Heart left ventricle (tissue), 13 donors: ENCODE measurements at regions not wholly inside any gene's neighbourhood (a gene's known extent, or its start where the extent isn't known, plus 50 kb on each side); places are given as distances from the start of the nearest gene placed in this dataset.

Source experiments
- POLR2A ChIP-seq, 2 donors: fragments of 450-650 bp; IDR thresholded peaks; one replicate each; pipeline ENCODE4 v1.6.1; 2017; ENCODE audit warnings: antibody characterized with exemption in 2 of 2, mild to moderate bottlenecking in 2 of 2, moderate library complexity in 2 of 2
- TF ChIP-seq, protein P1 (sequence below), 12 donors: fragments of 200-600 bp; sonication (generic) in 4 of 12; IDR thresholded peaks; one replicate each; pipeline versions ENCODE4 v1.5.0 to v1.8.0; 2018 to 2022; ENCODE audit warnings: antibody characterized with exemption in 12 of 12, mild to moderate bottlenecking in 5 of 12
- donor health status: ischemic (EF 13 %, LVEDD 7.1; RV severe dilation, severe dysfunction).
- donor health status: DM: no; HTN: yes; CAD: no.
- donor health status: DM: no; HTN: no; CAD: no.
- donor health status: ischemic (EF 25% LVEDD 6.9; RV normal size, moderate dysfunction).
- donor health status: ischemic (EF 25% LVEDD 5.7; RV mildly dilated, moderate dysfunction).
- donor health status: ischemic (EF 35%, LVEDD 5.7; RV mildly dilated, moderate dysfunction).
- donor health status: nonischemic (EF 11% LVEDD 7.7; RV severe dilation, severe dysfunction).
- donor health status: DM: yes; HTN: yes; CAD: no.
- donor health status: PGD.
- donor health status: ischemic (EF 29% LVEDD 5.4; RV normal size, mild dysfunction).
- donor health status: nonischemic (EF 23%, LVEDD 6.1; RV moderate dilation, normal function).

DNA sequence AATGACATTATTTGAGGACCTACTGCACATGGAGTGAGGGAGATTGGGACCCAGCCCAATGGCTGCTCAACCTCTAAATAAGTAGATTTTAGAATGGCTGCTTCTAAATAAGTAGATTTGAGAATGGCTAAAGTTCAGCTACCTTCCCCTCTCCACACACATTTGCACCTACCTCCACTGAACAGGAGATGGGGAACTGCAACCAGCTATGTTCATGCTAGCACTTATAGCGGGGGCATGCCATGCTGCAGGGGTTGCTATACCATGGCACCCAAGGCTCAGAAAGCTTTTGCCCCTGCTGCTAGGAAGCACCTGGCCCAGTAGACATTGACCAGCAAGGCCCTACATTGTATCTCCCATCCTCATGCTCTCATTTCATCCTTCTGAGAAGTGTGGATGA lies 70.2 kb upstream of the MAOA start:
- TF ChIP-seq POLR2A (IDR thresholded peaks at IDR 0.05), result no peak
- TF ChIP-seq, protein P1, sequence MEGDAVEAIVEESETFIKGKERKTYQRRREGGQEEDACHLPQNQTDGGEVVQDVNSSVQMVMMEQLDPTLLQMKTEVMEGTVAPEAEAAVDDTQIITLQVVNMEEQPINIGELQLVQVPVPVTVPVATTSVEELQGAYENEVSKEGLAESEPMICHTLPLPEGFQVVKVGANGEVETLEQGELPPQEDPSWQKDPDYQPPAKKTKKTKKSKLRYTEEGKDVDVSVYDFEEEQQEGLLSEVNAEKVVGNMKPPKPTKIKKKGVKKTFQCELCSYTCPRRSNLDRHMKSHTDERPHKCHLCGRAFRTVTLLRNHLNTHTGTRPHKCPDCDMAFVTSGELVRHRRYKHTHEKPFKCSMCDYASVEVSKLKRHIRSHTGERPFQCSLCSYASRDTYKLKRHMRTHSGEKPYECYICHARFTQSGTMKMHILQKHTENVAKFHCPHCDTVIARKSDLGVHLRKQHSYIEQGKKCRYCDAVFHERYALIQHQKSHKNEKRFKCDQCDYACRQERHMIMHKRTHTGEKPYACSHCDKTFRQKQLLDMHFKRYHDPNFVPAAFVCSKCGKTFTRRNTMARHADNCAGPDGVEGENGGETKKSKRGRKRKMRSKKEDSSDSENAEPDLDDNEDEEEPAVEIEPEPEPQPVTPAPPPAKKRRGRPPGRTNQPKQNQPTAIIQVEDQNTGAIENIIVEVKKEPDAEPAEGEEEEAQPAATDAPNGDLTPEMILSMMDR (IDR thresholded peaks at IDR 0.05), result no peak
